Tibial nerve (tissue), 4 donors: ENCODE measurements at regions not wholly inside any gene's neighbourhood (a gene's known extent, or its start where the extent isn't known, plus 50 kb on each side); places are given as distances from the start of the nearest gene placed in this dataset.

Experiments used
- EP300 ChIP-seq, 2 donors: sonication (generic); formaldehyde crosslinking; IDR thresholded peaks; one replicate each; pipeline ENCODE4 v1.6.1; 2017; ENCODE audit warnings: antibody characterized with exemption in 2 of 2, mild to moderate bottlenecking in 1 of 2
- POLR2A ChIP-seq, 2 donors: fragments of 450-650 bp; IDR thresholded peaks; one replicate each; pipeline ENCODE4 v1.6.1; 2017; ENCODE audit warnings: antibody characterized with exemption in 2 of 2, mild to moderate bottlenecking in 2 of 2, moderate library complexity in 2 of 2
- TF ChIP-seq, protein P1 (sequence below), 5 experiments: fragments of 200-600 bp in 3 of 5; fragments of 450-650 bp in 2 of 5; sonication (generic) in 3 of 5; IDR thresholded peaks; one replicate each; pipeline ENCODE4 v1.5.1; 2016 to 2019; ENCODE audit warnings: antibody characterized with exemption in 5 of 5, mild to moderate bottlenecking in 3 of 5, moderate library complexity in 2 of 5

GRCh38 chrX:63408050-63408449 lies 56.9 kb upstream of the SPIN4 start:
- TF ChIP-seq POLR2A (IDR thresholded peaks at IDR 0.05) (no peak), EP300 (IDR thresholded peaks at IDR 0.05) (no peak)
- TF ChIP-seq, protein P1, sequence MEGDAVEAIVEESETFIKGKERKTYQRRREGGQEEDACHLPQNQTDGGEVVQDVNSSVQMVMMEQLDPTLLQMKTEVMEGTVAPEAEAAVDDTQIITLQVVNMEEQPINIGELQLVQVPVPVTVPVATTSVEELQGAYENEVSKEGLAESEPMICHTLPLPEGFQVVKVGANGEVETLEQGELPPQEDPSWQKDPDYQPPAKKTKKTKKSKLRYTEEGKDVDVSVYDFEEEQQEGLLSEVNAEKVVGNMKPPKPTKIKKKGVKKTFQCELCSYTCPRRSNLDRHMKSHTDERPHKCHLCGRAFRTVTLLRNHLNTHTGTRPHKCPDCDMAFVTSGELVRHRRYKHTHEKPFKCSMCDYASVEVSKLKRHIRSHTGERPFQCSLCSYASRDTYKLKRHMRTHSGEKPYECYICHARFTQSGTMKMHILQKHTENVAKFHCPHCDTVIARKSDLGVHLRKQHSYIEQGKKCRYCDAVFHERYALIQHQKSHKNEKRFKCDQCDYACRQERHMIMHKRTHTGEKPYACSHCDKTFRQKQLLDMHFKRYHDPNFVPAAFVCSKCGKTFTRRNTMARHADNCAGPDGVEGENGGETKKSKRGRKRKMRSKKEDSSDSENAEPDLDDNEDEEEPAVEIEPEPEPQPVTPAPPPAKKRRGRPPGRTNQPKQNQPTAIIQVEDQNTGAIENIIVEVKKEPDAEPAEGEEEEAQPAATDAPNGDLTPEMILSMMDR (IDR thresholded peaks at IDR 0.05), result no peak
